DMS153 treated with DMSO at 0.1 percent for 48 hours (cell line): ENCODE measurements at regions not wholly inside any gene's neighbourhood (a gene's known extent, or its start where the extent isn't known, plus 50 kb on each side); places are given as distances from the start of the nearest gene placed in this dataset.
"Not testable (repeated sequence)": the region's sequence is repeated elsewhere in the genome, so short reads cannot be mapped to it uniquely, and the experiment has no call there.

ENCODE experiments used
- DNase-seq: peaks from one replicate; lab custom pipeline; 2025; ENCODE audit not compliant: unreplicated experiment; lab: John Stamatoyannopoulos, UW

DNA sequence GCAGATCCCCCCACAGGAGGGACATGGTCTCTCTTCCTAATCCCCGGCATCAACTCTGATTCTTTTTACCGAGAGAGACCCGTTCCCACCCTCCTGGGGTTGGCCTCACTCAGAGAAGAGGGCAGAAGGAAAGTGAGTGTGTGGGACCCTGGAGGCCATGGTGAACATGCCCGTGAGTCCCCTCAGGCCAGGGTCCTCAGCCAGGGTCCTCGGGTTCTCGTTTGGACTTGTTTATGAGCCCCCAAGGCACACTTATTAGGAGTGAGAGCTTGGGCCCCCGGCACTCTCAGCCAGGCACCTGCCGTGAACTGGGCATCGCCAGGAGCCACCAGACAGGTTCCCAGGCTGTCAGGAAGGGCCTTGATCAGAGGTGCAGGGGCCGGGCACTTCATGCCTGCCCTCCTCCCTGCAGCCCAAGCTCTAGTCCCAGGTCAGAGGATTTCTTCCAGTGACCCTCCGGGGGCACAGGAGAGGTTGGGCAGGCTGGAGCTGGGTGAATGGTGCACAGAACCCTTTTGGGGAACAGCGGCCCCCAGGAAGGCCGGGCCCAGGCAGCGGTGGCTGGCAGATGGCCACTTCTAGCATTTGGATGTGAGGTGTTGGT is 122.6 kb downstream of the CRYAA start:
- no peak for DNase-seq

DNA sequence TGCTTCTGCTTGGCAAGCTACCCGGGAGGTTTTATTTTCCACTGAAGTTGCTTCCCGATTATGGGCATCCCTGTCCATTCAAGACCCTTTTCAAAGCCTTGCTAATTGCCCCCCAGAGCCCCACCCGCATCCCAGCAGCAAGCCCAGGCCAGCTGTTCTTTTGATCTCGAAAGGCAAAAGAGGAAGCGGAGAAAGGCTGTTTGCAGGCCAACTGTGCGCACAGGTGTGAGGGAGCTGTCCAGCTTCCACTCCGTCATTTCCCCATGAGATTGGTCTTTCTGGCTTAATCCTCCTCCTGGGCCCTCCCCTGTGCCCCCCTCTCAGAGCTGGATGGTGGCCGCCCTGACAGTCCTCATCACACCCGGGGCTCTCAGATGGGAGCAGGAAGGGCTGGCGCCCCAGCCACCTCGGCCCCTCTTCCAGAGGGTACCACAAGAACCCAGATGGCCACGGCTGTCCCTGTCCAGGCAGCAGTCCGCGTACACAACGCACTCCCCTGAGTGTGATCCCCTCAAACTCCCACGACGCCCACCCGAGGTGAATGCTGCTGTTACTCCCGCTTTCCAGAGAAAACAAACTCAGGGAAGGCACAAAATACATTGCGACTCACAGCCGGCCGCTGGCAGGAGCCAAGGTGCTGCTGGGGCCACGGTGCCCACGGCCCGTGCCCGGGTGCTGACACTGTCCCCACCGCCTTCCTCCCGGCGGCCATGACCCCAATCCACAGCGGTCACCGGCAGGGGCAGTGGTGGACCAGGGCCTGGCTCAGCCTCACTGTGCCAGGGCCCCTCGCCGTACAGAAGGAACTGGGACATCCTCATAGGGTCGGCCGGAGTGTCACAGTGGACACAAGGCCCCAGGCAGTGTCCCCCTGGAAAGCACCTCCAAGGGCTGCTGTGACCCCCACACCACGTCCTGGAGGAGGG is 121.9 kb downstream of the CRYAA start:
- no peak for DNase-seq

DNA sequence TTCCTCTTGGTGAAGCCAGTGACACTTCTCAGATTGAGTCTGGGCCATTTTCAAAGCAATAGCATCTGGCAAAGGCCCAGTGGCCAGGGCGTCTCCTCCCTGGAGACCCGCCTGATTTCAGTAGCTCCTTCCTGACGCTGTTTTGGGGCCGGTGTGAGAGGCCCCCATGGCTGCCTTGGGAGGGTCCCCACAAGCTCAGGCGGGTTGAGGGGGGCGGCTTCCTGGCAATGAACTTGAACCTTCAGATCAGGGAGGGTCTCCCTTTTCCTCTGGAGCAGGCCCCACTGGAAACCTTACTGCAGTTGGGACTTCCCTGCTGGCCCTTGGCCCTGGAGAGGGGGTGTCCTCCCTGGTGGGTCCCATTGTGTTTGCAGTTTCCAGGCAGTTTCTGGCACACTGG is 121.2 kb downstream of the CRYAA start:
- DNase-seq = no peak

DNA sequence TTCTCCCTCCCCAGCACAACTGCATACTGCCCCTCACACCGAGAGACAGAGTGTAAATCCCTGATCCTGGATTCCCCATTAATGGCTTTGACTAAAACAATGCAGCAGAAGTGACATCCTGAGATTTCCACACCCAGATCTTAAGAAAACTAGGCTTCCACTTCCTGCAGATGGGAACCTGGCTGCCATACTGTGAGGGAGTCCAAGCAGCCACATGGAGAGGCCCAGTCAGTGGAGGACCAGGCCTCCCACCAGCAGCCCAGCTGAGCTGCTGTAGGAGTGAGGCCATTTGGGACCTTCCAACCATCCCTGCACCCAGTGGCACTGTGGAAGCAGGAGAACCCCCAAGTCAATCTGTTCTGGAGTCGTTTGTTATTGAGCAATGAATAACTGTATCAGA is 120.6 kb downstream of the CRYAA start:
- no peak for DNase-seq

DNA sequence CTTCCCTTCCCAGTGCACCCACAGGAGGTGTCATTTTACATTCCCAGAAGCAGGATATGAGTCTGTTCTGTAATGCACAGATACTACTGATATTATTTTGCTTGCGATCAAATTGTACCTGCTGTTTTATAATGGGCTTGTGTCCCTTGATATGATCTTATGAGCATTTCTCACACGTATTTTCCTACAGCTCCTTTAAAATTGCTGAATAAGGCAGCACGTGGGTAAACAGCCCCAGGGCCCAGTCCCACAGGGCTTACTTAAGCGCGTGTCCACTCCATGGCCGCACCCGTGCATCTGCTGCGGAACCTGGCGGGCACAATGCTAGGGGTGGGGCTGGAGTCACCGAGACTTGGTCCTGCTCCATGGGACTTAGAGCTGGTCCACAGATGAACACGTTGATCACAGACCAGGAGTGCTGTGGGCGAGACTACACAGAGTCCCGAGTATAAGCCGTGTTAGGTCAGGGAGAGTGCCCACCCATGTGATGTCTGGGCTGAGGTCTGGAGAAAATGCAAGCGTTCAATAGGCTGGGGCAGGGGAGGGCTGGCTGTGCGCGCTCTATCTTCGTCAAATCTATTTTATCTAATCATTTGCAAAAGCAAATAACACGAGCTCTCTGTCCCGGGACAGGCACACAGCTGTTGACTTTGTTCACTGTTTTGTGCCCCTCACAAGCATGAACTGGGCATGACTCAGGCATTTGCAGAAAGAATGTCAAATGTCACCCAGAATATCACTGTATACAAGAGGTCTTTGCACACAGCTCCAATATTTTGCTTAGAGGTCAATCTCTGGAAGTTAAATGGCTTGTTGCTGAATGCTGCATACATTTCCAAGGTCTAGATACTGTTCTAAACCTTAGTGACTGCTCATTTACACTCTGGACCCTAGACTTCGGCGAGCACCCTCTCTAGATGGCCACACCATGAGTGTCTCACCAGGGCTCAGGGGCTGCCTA is 119.3 kb downstream of the CRYAA start:
- DNase-seq = no peak

DNA sequence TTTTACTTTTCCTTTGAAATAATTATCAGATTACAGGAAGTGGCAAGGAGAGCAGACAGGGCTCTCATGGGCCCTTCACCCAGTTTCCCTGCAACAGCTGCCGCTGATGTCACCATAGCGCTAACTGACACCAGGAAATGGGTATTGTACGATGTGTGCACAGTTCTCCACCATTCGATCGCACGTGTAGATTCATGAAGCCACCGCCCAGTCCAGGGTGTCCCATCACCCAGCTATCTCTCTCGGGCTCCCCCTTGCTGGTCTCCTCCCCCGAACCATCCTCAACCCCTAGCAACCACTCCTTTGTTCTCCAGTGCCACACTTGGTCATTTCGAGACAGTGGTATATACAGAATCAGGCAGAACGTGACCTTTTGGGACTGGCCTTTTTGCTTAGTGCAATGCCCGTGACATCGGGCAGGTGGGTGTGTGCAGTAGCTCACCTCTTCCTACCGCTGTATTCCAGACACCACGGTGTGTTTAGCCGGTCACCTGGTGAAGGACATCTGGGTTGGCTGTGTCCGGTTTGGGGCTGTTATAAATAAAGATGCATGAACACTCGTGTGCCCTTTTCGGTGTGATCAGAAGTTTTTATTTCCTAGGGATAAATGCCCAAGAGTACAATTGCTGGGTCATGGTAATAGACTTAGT is 118.4 kb downstream of the CRYAA start:
- peak; percentile 96 for DNase-seq

DNA sequence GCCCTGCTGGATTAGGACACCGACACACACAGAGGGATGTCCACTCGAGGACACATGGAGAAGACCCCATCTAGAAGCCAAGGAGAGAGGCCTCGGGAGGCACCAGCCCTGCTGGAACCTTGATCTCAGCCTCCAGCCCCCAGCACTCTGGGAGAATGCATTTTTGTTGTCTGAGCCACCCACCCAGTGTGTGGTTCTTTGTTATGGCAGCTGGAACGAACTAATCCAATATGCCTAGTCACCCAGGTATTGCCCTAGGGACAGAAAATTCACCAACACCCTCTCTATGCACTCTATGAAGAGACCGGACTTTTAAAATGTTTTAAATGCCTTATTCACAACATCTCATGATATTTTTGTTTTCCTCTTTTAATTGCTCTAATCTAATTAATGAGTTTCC is 117.4 kb downstream of the CRYAA start:
- peak; percentile 1 for DNase-seq

DNA sequence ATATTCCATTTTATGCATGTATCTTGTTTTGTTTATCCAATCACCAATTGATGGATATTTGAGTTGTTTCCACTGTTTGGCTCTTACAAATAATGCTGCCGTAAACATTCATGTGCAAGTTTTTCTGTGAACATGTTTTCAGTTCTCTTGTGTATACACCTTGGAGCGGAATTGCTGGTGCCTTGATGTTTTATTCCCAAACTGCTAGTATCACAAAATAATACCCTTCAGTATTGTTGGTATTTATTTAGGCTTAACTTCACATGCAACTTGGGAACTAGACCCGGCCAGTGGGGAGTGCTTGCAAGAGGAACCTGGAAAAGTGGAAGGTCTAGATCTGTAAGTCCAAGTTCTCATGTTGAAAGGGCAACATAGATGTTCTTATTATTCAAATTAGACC is 115.9 kb downstream of the CRYAA start:
- no peak for DNase-seq

DNA sequence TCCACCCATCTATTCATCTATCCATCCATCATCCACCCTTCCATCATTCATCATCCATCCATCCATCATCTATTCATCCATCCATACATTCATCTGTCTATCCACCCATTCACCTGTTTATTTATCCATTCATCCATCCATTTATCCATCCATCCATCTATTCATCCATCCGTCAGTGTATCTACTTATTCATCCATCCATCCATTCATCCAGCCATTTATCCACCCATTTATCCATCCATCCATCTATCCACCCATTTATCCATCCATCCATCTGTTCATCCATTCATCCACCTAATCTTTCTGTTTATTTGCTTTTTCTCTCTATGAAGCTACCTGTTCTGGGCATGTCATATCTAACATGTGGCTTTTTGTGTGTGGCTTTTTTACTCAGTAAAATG is 115.4 kb downstream of the CRYAA start:
- no peak for DNase-seq

DNA sequence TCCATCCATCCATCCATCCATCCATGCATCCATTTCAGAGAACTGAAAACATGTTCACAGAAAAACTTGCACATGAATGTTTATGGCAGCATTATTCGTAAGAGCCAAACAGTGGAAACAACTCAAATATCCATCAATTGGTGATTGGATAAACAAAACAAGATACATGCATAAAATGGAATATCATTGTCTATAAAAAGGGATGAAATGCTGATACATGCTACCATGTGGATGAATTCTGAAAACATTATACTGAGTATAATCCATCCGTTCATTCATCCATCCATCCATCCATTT is 115.1 kb downstream of the CRYAA start:
- DNase-seq = not testable (repeated sequence)

DNA sequence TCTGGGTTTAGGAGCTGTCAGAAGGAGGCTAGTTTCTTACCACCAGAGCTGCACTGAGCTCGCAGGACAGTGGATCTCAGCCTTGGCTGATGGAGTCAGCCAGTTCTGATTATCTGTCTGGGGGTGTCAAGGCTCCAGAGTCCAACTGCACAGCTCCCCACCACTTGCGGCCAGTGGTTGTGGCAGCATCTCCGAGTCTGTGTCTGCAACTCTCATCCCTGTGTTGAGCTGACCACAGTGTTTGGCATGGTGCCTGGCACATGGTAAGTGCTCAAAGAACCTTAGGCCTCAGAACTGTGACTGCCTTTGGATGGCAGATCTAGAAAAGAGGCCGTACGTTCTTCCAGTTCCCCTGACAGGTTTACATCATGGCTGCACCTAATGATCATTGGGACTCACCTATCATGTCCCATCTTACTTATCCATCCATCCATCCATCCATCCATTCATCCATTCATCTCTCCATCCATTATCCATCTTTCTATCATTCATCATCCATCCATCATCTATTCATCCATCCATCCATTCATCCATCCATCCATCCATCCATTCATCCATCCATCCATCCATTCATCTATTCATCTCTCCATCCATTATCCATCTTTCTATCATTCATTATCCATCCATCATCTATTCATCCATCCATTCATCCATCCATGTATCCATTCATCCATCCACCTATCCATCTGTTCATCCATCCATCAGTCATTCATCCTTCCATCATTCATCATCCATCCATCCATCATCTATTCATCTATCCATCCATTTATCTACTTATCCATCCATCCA is 114.5 kb downstream of the CRYAA start:
- no peak for DNase-seq

DNA sequence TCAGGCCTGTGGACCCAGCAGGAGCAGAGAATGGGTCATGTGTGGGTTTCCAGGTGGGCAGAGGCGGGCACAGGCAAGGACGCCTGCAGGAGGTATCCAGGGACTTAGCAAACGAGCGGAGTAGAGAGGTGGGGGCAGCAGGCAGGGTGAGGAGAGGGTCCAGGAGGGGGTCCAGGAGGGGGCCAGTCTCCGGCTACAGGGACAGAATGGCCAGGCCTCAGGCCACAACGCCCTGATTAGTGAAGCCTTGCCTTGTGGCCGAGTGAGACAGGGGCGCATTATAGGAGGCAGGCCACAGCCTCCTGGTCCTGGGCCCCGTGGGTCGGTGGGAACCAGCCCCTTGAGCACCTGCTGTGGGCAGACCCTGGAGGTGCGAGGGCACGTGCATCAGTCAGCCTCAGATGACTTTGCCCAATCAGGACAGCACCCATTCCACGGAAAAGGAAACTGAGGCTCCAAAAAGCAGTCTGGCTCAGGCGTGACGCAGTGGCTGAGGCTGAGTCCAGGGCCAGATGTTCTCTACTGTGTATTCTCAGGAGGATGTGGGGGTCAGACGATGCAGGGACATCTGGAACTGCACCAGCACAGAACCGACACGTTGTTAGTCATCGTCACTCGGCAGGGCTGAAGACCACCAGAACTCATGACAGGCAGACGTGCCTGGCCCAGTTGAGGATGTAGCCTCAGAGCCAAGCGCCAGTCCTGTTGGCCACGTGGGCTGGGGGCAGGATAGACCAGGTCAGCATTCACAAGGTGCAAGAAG is 113.7 kb downstream of the CRYAA start:
- DNase-seq = no peak

DNA sequence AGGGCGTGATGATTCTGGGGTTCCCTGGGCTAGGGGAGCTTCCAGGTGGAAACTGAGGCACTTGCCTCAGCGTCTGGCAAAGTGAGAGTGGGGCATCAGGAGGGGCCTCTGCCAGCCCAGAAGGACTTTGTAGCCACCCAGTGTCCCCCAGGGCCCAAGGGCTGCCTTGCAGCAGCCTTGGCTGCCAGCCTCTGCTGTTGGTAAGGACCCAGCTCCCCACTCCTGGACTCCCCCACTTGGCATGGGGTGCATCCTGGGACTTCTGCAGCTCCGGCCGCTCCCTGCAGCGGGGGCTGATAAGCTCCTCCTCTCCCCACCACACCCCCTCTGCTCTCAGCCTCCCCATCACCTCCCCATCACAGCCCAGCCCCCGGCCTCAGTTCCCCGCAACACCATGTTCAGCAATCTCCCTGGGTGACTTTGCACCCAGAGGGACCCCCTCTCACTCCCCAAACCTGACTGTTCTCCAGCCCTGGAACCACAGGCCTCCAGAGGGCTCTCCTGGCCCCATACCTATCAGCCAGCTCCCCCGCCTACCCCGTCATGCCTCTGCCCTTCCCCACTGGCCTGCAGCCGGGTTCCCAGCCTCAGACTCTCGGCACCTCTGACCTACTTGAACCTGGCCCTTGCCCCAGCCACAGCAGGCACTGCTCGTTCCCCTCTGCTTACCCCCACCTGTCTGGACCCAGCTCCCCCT is 113.0 kb downstream of the CRYAA start:
- DNase-seq = no peak

DNA sequence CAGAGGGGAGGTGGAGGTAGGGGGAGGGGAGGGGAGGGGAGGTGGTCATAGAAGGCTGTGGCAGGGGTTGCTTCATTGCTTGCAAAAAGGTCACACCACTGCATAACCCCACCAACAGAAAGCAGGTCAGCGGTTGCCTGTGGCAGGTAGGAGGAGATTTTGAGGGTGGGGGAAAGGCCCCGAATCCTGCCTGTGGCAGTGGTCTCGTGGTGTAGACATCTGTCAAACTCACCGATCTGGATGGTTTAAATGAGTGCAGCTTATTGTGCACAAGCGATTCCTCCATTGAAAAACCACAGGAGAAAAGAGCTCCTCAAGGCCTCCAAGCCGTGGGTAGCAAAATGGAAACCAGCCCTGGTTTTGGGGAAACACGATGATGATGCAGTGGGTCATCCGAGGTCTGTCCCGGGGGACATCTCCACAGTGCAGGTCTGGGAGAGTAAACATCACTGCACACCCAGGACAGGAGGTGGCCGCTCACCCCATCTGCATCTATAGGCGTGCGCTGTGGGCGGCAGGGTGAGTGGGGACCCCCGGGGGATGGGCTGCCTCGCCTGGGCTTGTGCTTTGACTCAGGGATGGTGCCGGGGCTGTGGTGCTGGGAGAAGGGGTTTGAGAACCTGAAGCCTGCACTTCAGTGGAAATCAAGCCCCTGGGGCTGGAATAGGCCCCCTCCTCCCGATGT is 112.3 kb downstream of the CRYAA start:
- DNase-seq = no peak

DNA sequence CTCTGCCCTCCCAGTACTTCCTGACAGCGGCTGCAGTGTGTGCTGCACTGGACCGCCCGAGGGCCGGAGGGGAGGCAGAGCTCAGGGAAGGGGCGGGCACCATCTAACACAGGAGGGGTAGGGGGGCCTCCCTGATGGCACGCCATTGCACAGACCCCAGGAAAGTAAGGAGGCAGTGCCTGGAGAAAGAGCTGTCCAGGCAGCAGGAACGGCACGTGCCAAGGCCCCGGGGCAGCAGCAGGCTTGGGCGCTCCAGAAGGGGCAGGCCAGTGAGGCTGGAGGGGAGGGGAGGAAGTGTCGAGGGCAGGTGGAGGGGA is 110.7 kb downstream of the CRYAA start:
- DNase-seq = no peak

DNA sequence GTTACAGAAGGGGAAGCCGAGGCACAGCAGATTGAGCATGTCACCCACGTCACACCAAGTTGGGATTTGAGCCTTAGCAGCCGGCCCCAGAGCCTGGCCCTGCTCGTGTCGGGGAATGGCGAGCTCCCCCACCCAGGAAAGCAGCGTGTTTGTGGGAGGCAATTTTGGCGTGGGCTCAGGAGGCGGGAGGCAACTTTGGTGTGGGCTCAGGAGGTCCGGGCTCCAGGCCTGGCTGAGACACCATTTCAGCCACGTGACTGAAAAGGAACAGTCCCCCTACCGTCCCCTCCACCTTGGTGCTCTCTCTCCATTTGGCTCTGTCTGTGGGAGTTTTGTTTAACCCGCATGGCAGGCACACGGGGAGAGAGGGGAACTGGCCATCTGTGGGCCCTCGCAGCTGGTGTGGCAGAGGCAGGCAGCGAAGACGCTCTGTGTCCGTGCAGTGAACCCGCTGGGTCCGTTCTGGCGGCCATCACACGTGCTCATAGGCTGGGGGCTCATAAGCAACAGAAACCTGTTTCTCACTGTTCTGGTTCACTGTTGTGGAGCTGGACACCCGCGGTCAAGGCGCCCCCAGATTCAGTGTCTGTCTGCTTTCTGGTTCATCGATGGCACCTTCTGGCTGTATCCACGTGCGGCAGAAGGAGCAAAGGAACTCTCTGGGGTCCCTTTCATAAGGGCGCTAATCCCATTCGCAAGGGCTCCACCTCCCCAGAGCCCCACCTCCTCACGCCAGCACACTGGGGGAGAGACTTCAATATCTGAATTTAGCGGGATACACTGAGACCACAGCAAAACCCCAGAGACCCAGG is 110.2 kb downstream of the CRYAA start:
- no peak for DNase-seq

DNA sequence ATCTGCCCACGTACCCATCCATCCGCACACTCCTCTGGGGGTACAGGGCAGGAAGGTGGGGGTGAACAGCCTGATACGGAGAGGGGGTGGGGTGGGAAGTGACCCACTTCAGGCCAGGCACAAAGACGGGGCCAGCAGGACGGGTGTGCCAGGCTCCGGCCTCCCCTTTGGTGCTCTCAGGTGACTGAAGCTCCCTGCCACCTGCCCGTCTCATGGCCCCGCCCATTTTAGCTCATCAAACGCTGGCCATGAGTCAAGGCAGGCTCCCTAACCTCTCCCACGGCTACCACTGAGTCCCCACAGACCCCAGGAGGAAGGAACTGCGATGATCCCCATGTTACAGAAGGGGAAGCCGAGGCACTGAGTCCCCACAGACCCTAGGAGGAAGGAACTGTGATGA is 109.6 kb downstream of the CRYAA start:
- no peak for DNase-seq
